GM12892 (cell line): ENCODE measurements at regions not wholly inside any gene's neighbourhood (a gene's known extent, or its start where the extent isn't known, plus 50 kb on each side); places are given as distances from the start of the nearest gene placed in this dataset.

Experiments
- POLR2A ChIP-seq: IDR thresholded peaks from 2 replicates; pipeline ENCODE4 v1.6.1; 2011; ENCODE audit warnings: low read depth, low read length, control low read depth
- TAF1 ChIP-seq: IDR thresholded peaks from 2 replicates; pipeline ENCODE4 v1.6.1; 2011; ENCODE audit warnings: low read depth, mild to moderate bottlenecking, control low read depth, low read length, borderline replicate concordance

GRCh38 chr10:131444286-131444685 lies 132.8 kb upstream of the TCERG1L start:
- TF ChIP-seq TAF1 (no peak), POLR2A (no peak)
